C4-2B (cell line): ENCODE measurements at regions not wholly inside any gene's neighbourhood (a gene's known extent, or its start where the extent isn't known, plus 50 kb on each side); places are given as distances from the start of the nearest gene placed in this dataset.

Source experiments
- H3K27ac ChIP-seq: fragments of 450-650 bp; 2 replicates; pipeline ENCODE4 v1.5.1; 2017
- ZFX ChIP-seq: fragments of 450-650 bp; IDR thresholded peaks from 2 replicates; pipeline ENCODE4 v1.6.1; 2017
- TF ChIP-seq, protein P1 (sequence below): fragments of 450-650 bp; conservative IDR thresholded peaks from 2 replicates; pipeline ENCODE4 v1.5.1; 2017; ENCODE audit warnings: mild to moderate bottlenecking

DNA sequence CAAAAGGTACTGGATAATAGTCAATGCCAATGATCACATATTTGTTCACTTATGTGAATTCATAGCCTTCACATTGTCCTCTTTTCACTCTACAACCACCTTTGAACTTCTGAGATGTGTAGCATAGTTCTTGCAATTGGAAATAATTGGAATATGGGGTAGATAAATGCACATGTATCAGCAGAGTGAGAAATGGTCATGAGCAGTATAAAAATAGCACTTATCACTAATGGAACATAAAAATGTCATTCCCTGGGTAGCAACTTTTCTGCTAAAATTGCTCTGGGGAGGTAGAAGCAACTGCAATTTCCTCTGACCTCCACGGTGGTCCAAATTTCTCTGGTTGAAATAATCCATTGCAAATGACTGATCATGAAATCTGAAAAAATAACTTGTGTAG lies 1785.7 kb upstream of the FLRT2 start:
- TF ChIP-seq ZFX: no peak
- TF ChIP-seq, protein P1, sequence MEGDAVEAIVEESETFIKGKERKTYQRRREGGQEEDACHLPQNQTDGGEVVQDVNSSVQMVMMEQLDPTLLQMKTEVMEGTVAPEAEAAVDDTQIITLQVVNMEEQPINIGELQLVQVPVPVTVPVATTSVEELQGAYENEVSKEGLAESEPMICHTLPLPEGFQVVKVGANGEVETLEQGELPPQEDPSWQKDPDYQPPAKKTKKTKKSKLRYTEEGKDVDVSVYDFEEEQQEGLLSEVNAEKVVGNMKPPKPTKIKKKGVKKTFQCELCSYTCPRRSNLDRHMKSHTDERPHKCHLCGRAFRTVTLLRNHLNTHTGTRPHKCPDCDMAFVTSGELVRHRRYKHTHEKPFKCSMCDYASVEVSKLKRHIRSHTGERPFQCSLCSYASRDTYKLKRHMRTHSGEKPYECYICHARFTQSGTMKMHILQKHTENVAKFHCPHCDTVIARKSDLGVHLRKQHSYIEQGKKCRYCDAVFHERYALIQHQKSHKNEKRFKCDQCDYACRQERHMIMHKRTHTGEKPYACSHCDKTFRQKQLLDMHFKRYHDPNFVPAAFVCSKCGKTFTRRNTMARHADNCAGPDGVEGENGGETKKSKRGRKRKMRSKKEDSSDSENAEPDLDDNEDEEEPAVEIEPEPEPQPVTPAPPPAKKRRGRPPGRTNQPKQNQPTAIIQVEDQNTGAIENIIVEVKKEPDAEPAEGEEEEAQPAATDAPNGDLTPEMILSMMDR: no peak
- no peak overlapping the region for H3K27ac ChIP-seq

DNA sequence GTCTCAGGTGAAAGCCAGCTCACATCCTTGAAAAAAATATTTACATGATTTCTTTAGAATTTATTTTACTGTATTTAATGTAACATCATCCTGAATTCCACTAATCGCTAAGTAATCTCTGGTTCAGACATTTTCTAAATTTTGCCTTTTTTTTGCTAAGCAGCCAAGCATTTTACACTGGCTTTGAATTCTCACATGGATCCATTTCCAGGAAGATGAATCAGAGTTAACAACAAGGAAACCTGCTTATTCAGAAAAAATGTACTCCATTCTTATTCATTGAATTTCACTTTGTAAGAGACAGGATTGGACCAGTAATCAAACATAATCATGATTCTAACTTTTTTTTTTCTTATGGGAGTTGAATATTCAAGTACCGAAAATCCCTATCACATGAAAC lies 1785.1 kb upstream of the FLRT2 start:
- no peak for TF ChIP-seq ZFX
- TF ChIP-seq, protein P1: no peak
- H3K27ac ChIP-seq: no peak overlapping the region

DNA sequence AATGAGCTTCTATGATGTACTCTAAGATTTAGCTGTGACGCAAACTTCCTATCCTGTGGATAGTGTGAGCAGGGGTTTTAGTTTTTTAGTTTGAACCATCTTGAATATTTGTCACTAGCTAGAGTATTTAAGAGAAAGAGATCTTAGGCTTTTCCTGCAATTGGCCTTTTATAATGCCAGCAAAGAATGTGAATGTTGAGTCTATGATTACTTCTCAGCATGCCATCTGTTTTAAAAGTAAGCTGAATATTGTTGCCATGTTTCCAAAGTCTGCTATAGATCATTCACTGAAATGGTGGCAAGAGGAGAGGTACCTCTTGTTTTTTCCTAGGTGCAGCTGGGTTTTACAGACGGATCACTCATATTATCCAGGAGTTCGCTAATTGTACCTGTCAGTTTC lies 1783.6 kb upstream of the FLRT2 start:
- H3K27ac ChIP-seq: no peak overlapping the region
- TF ChIP-seq, protein P1: no peak
- TF ChIP-seq ZFX: no peak

DNA sequence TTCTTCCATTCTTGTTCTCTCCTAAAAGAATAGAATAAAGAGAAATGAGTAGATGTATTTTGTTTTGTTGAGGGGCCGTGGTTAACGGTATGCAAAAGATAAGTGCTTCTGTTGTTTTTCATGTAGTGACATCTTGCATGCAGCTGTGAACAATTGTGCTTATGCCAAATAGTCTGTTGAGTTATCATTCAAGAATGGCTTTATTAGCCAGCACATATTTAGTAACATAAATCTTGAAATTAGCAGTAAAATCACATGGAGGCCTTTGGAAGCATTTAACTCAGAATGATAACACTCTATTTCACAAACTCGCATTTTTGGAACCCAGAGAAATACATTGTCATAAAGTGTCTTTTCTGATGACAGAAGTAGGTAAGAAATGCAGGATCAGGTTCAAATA lies 1772.0 kb upstream of the FLRT2 start:
- TF ChIP-seq ZFX: no peak
- TF ChIP-seq, protein P1: no peak
- no peak overlapping the region for H3K27ac ChIP-seq

DNA sequence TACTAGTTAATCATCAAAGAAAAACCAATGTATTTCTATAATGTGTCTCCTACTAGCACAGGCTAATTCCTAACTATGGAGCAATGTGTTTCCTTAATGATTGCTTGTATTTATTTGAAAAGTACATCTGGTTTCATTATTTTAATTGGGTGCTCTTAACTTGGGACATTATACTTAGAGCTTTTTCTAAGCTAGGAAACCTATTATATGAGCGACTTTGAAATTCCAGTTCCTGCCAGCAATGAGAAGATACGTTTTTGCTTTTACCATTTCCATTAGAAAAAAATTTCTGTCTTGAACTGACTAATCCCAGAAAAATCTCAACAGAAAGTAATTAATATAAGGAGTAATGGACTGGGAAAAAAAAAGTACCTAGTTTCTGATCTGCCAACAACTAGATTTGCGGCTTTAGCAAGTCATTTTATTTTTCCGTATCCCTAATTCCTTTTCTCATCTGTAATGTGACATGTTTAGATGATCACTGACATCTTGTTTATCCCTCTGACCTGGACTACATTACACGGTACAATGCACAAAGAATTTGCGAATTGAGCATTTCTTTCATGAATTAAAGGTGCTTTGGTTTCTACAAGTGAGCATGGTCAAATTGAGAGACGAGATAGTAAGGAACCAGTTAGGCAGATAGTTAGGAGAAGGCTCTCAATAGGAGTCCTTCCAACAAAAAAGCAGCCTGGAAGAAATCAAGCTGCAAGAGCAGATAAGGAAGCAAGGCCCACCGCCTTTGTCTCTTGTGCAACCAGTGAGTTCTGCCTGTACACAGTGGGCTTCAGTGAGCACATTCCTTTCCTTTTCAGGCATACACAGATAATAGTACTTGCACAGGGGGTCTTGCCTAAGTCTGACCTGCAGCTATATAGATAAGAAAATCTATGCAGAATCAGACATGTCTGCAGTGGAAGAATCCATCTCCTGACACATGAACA lies 1765.0 kb upstream of the FLRT2 start:
- TF ChIP-seq ZFX: no peak
- TF ChIP-seq, protein P1: no peak
- no peak overlapping the region for H3K27ac ChIP-seq

DNA sequence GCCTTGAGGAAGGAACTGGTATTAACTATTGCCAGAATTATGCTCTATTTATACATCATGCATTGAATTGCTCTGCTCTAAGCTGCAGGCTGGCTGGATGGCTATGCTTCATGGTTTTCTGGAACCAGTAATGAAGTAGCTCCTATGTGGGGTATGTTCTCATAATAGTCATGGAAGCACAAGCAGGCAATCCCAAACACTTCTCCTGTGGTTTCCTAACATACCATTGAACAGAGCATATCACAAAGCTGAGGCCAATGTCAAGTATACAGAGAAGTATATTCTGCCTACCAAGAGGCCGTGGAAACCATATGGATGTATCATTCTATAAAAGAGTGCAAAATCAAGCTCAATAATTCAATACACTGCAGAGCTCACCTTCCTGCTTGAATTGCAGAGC lies 1752.4 kb upstream of the FLRT2 start:
- no peak overlapping the region for H3K27ac ChIP-seq
- TF ChIP-seq, protein P1: no peak
- TF ChIP-seq ZFX: no peak

DNA sequence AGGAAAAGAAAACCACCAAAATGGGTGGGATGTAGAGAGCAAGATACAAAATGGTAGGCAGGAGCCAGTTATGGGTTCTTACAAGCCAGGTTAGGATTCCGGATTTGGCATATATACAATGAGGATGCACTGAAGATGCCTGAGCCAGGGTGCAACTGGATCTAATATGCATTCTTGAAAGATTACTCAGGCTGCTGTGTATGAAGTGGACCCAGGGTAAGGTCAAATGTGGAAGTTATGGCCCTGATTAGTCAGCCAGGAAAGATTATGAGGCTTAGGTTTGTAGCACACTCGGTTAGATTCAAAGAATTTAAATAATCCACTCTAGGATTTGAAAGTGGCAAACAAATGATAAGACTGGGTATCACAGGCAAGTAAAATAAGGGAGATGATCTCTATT lies 1750.7 kb upstream of the FLRT2 start:
- TF ChIP-seq, protein P1: no peak
- TF ChIP-seq ZFX: no peak
- no peak overlapping the region for H3K27ac ChIP-seq
